GM18907 (cell line): ENCODE measurements at regions not wholly inside any gene's neighbourhood (a gene's known extent, or its start where the extent isn't known, plus 50 kb on each side); places are given as distances from the start of the nearest gene placed in this dataset.

Experiments used
- ATAC-seq: cut with Tn5 transposase; IDR thresholded peaks from one replicate; pipeline ENCODE4 v1.9.1; 2021; ENCODE audit warnings: mild to moderate bottlenecking, moderate library complexity; ENCODE audit not compliant: unreplicated experiment

GRCh38 chr20:52589251-52589812 lies 382.8 kb upstream of the TSHZ2 start:
- ATAC-seq: no peak

DNA sequence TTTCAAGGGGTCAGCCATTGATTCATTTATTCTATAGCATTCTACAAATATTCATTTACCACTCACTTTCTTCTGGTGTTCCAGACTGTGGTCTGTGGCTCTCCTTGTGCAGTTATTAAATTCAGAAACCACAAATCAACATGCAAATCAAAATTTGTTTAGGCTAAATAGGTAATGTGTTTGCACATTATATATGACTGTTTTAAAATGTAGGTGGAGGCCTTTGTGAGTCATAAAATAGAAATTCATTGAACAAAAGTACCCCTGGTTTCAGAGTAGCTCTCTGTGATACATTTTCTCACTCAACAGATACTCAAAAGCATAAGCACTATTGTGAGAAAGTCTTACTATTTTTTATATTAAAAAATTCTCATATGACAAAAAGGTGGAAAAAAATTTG lies 385.5 kb upstream of the TSHZ2 start:
- no peak for ATAC-seq

DNA sequence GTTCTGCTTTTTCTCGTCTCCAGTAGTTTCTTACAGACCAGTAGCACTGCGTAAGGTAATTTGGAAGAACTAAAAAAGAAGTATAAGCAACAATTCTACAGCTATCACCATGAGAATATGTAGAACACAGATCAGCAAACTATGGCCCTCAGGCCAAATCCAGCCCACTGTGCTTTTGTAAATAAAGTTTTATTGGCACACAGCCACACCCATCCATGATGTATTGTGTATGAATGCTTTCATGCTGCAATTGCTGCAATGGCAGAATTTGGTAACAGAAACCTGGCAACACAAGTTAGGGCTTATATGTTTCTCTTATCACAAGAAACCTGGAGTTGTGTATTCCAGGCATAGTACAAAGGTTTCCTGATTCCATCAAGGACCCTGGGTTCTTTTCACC lies 386.8 kb upstream of the TSHZ2 start:
- ATAC-seq: no peak

- no peak for ATAC-seq
Measured at GRCh38 chr20:52578559-52578958, 387.0 kb upstream of the ZFP64 start.

DNA sequence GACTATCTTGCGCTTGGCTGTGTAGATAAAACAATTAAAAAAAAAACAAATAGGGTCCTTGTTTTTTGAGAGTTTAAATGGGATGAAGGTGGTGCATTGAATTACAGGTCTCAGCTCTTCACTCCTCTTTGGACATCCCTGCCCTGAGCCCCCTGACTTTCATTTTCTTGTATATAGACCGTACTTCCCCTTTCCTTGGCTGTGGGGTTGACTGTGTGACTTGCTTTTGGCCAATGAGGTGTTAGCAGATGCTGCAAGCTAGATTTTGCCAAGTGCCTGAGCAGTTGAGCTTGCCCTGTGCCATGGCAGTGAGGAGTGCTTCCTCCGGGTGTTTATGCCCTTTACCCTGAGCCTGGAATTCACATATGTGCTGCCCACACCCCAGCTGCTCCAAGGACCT lies 386.1 kb upstream of the ZFP64 start:
- no peak for ATAC-seq

DNA sequence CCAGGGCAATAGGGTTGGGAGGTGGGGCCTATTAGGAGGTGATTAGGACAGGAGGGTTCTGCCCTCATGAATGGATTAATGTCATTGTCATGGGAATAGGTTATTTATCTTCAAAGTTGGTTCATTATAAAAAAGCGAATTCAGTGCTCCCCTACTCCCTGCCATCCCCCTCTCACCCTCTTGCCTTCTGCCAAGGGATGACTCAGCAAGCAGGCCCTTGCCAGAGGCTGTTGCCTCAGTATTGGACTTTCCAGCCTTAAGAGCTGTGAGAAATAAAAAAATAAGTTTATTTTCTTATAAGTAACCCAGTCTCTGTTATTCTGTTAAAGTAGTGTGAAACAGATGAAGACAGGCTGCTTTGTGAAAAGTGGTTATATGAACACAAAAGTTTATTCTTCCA lies 381.1 kb upstream of the ZFP64 start:
- no peak for ATAC-seq

DNA sequence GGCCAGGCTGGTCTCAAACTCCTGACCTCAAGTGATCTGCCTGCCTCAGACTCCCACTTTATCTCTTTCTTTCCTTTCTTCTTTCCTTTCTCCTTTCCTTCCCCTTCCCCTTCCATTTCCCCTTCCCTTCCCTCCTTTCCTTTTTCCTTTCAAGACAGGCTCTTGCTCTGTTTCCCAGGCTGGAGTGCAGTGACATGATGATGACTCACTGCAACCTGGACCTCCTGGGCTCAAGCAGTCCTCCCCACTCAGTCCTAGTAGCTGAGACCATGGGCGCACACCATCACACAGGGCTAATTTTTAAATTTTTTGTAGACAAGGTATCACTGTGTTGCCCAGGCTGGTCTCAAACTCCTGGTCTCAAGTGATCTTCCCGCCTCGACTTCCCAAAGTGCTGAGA lies 377.6 kb upstream of the ZFP64 start:
- no peak for ATAC-seq

DNA sequence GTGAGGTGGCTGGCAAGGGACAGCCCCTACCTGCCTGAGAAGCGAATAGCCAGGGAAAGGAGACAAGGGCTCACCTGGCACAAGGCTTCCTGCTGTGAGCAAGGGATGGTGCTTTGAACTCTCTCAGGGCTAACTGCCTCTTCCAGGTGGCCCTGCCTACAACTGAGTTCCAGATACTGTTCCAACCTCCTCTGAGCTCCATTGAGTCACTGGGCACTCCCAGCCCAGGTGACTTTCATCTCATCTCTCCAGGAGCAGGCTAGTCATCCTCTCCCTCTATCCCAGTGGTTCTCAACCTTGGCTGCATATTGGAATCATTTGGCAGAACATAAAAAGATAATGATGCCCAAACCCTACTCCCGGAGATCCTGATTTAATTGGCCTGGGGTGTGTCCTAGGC lies 374.0 kb upstream of the ZFP64 start:
- no peak for ATAC-seq

DNA sequence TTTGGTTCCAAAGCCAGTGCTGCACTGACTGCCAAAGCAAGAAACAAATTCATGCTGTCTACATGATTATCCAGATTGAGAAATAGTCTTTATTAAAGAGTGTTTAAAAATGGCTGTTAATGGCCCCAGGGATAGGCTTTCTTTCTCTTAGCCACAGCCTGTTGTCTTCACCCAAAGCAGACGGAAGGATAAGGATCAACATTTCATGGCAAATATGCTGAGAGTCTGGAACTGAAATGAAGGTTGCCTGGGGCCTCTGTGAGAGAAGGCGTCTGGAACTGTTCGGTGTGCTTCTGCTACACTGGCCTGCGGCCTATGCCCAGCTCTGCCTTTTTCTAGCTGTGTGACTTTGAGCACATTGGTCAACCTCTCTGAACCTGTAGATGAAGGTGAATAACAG lies 373.0 kb upstream of the ZFP64 start:
- no peak for ATAC-seq

GRCh38 chr20:52552181-52552872 lies 360.7 kb upstream of the ZFP64 start:
- ATAC-seq: no peak

DNA sequence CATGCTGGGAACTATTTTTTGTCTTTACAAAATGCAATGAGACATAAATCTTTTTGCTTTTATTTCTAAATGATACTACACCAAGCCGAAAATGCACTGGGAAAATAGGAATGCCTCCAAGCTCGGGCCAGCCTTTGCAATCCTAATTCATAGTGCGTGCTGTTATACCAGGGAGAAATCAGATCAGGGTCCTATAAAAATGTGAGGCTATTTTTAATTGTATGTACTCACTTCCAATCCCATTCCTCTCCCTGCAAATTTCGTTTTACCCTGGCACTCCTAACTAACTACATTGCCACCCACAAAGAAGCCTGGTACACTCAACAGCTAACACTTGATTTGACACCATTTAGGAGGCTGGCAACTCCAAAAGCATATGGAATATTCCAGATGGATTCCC lies 350.6 kb upstream of the ZFP64 start:
- ATAC-seq: no peak

- ATAC-seq: no peak
Measured at GRCh38 chr20:52540509-52540908, 348.9 kb upstream of the ZFP64 start.

- ATAC-seq: no peak
Measured at GRCh38 chr20:52539891-52540290, 348.3 kb upstream of the ZFP64 start.

GRCh38 chr20:52536841-52537400 lies 345.3 kb upstream of the ZFP64 start:
- no peak for ATAC-seq

GRCh38 chr20:52536040-52536439 lies 344.5 kb upstream of the ZFP64 start:
- ATAC-seq: no peak

DNA sequence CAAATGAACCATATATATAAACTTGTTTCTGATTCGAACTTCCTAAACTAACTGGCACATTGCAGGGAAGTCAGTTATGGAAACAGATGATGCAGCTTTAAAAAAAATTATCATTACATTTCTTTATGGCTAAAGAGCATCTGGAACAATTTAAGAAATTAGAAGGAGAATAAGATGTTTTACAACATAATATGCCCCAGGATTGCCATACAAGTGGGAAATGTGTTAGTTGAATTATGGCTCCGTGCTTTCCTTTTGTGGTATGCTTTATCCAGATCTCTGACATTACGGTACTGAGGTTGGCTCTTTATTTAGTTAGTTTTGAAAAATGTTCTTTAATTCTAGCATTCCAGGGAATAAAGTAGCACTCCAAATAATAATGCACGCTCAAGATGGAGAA lies 343.0 kb upstream of the ZFP64 start:
- ATAC-seq: no peak

- no peak for ATAC-seq
Measured at GRCh38 chr20:52533401-52533800, 341.8 kb upstream of the ZFP64 start.

DNA sequence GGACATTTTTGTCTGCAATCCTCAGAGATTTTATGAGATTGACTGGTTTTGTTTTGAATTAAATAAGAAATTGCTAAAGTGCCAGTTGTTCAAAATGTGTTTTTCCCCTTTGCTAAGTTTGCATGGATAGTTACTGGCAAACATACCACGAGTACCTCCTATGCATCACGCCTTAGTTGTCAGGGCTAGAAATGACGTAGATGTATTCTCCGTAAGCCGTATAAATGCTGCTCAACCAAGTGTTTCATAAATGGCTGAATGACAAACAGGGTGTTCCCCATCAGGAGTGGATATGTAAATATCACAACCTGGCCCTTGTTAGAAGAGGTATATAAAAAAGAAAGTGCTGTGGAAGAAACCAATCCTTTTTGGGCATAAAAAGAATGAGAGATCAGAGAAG lies 341.1 kb upstream of the ZFP64 start:
- no peak for ATAC-seq

DNA sequence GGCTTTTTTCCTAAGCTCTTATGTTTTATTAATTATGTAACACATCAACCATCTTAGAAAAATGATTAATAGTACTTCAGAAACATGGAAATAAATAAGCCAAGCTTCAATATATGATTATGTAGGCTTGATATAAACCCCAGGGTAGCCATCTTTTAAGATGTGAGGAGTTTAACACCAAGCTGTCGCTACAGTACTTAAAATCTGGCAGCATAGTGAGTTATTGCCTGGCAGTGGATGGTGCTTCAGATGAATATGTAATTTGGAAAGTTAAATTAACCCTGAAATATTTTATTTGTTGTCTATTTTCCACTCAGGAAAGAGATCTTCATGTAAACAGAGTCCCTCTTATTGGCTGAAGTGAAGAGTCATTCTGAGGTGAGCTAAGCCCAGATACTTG lies 339.0 kb upstream of the ZFP64 start:
- no peak for ATAC-seq

DNA sequence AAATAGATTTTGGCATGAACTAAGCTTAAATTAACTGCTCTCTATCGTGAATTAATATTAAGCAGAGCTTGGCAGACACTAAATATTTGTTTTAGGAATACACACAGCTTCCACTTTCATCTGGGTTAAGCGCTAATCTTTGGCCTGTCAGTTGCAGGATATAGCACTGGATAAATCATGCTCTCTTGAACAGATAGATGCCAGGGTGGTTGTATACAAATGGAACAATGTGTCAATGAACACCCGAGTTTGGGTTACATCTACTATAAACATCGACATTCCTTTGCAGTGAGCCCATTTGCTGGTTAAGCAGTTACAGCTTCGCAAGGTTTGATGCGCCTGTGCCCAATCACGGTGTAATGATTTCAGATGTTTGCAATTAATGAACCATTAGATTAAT lies 338.2 kb upstream of the ZFP64 start:
- no peak for ATAC-seq

DNA sequence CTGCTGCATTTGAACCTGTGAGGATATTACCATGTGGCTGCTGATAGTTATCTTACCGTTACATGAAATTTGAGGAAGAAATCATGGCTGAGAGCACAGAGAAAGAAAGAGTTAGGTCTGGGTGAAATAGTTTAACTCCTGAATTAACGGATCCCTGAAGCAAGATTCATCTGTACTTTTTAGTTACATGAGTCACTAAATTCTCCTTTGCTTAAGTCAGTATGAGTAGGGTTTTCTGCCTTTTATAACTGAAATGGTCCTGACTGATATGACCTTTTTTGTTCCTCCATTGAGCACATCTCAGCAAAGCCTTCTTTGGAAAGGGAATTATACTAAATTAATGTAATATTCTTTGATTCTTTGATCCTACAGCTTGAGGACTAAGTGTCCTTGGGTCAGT lies 333.3 kb upstream of the ZFP64 start:
- ATAC-seq: no peak

GRCh38 chr20:52518735-52519134 lies 327.2 kb upstream of the ZFP64 start:
- no peak for ATAC-seq

DNA sequence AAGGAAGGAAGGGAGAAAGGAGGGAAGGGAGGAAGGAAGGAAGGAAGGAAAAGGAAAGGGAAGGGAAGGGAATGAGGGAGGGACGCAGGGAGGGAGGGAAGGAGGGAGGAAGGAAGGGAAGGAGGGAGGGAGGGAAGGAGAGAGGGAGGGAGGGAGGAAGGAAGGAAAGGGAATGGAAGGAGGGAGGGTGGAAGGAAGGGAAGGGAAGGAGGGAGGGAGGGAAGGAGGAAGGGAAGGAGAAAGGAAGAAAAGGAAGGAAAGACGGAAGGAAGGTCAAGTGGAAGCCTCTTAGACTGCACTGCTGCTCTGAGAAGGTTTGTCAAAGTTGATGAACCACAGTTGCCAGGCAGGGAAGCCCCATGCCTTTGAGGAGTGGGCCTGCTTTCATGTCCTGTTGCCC lies 324.3 kb upstream of the ZFP64 start:
- ATAC-seq: no peak
